ENCODE measurements at regions not wholly inside any gene's neighbourhood (a gene's known extent, or its start where the extent isn't known, plus 50 kb on each side); places are given as distances from the start of the nearest gene placed in this dataset.

GRCh38 chr4:55249476-55249875 is 96.6 kb upstream of the SRD5A3 start:
- no peaks in the 10 kb centered on the region for H3K79me2 ChIP-seq (ENCODE audit: control insufficient read depth, insufficient read depth, low read length)
- no peaks in the 10 kb centered on the region for H3K27me3 ChIP-seq (ENCODE audit: control insufficient read depth, extremely low read depth, insufficient read depth, low read length)
- no peaks in the 10 kb centered on the region for H3K9me1 ChIP-seq (ENCODE audit: control insufficient read depth, extremely low read depth, insufficient read depth, low read length)
- H2AFZ ChIP-seq (ENCODE audit: control insufficient read depth, low read length), result no peak overlapping the region
- H4K20me1 ChIP-seq (ENCODE audit: control insufficient read depth, extremely low read depth, insufficient read depth, low read length), result no peaks in the 10 kb centered on the region
- H3K4me2 ChIP-seq (ENCODE audit: control insufficient read depth, extremely low read depth, insufficient read depth, low read depth, low read length), result no peak overlapping the region
- TF ChIP-seq EZH2 (IDR thresholded peaks at IDR 0.05; ENCODE audit: low read length), result no peak
- TF ChIP-seq CTCF (optimal IDR thresholded peaks at IDR 0.05 in 1 of 3, IDR thresholded peaks at IDR 0.05 in 1 of 3, conservative IDR thresholded peaks at IDR 0.05 in 1 of 3; ENCODE audit: extremely low read depth in 1 of 3, insufficient read depth in 2 of 3, low read length in 3 of 3), result no peak
- no peaks in the 10 kb centered on the region for H3K36me3 ChIP-seq (ENCODE audit: control insufficient read depth in 2 of 2, extremely low read depth in 1 of 2, insufficient read depth in 2 of 2, low read length in 2 of 2)
- FAIRE-seq, result no peak
- H3K9me3 ChIP-seq (ENCODE audit: control insufficient read depth, low read depth, low read length), result no peaks in the 10 kb centered on the region
- dilution Hi-C loops (cut with MboI; ENCODE audit: extremely low pct_ligation_motif_present, low sequenced_read_pairs), result no loop called here
- H3K9ac ChIP-seq (ENCODE audit: control insufficient read depth, extremely low read depth, insufficient read depth, low read length), result no peak overlapping the region
- no peak overlapping the region for H3K27ac ChIP-seq (ENCODE audit: control insufficient read depth, insufficient read depth, low read length)
- H3K4me3 ChIP-seq (ENCODE audit: control insufficient read depth in 2 of 3, extremely low read depth in 1 of 3, insufficient read depth in 2 of 3, low read depth in 1 of 3, low read length in 3 of 3), result no peak overlapping the region
- H3K4me1 ChIP-seq (ENCODE audit: control insufficient read depth, extremely low read depth, insufficient read depth, low read length), result no peaks in the 10 kb centered on the region
- no peak for DNase-seq (ENCODE audit: low read depth, low spot score)

- Histone ChIP-seq H3K4me1 (ENCODE audit: control insufficient read depth, extremely low read depth, insufficient read depth, low read length) (no peaks in the 10 kb centered on the region), H3K9me1 (ENCODE audit: control insufficient read depth, extremely low read depth, insufficient read depth, low read length) (no peaks in the 10 kb centered on the region), H2AFZ (ENCODE audit: control insufficient read depth, low read length) (no peak overlapping the region), H3K36me3 (ENCODE audit: control insufficient read depth in 2 of 2, extremely low read depth in 1 of 2, insufficient read depth in 2 of 2, low read length in 2 of 2) (no peaks in the 10 kb centered on the region), H3K27ac (ENCODE audit: control insufficient read depth, insufficient read depth, low read length) (no peak overlapping the region), H3K4me3 (ENCODE audit: control insufficient read depth in 2 of 3, extremely low read depth in 1 of 3, insufficient read depth in 2 of 3, low read depth in 1 of 3, low read length in 3 of 3) (no peak overlapping the region), H3K9me3 (ENCODE audit: control insufficient read depth, low read depth, low read length) (no peaks in the 10 kb centered on the region), H3K27me3 (ENCODE audit: control insufficient read depth, extremely low read depth, insufficient read depth, low read length) (no peaks in the 10 kb centered on the region), H4K20me1 (ENCODE audit: control insufficient read depth, extremely low read depth, insufficient read depth, low read length) (no peaks in the 10 kb centered on the region), H3K9ac (ENCODE audit: control insufficient read depth, extremely low read depth, insufficient read depth, low read length) (no peak overlapping the region), H3K4me2 (ENCODE audit: control insufficient read depth, extremely low read depth, insufficient read depth, low read depth, low read length) (no peak overlapping the region), H3K79me2 (ENCODE audit: control insufficient read depth, insufficient read depth, low read length) (no peaks in the 10 kb centered on the region)
- DNase-seq (ENCODE audit: low read depth, low spot score), result no peak
- TF ChIP-seq CTCF (optimal IDR thresholded peaks at IDR 0.05 in 1 of 3, IDR thresholded peaks at IDR 0.05 in 1 of 3, conservative IDR thresholded peaks at IDR 0.05 in 1 of 3; ENCODE audit: extremely low read depth in 1 of 3, insufficient read depth in 2 of 3, low read length in 3 of 3) (no peak), EZH2 (IDR thresholded peaks at IDR 0.05; ENCODE audit: low read length) (no peak)
- dilution Hi-C loops (cut with MboI; ENCODE audit: extremely low pct_ligation_motif_present, low sequenced_read_pairs), result no loop called here
- FAIRE-seq, result no peak
Measured at GRCh38 chr4:55251342-55251741, 94.7 kb upstream of the SRD5A3 start.

Measured in keratinocyte (primary cell).